HG03095 (cell line): ENCODE measurements at regions not wholly inside any gene's neighbourhood (a gene's known extent, or its start where the extent isn't known, plus 50 kb on each side); places are given as distances from the start of the nearest gene placed in this dataset.
A peak's percentile ranks its signal among the peaks of the same experiment; 100 is the strongest.

Experiments used
- ATAC-seq: cut with Tn5 transposase; IDR thresholded peaks from one replicate; pipeline ENCODE4 v1.9.1; 2021; ENCODE audit warnings: moderate library complexity; ENCODE audit not compliant: unreplicated experiment

GRCh38 chr11:116535994-116536393, 236.8 kb downstream of the BUD13 start:
- ATAC-seq, result no peak

GRCh38 chr11:116535120-116535519, 237.7 kb downstream of the BUD13 start:
- no peak for ATAC-seq

- no peak for ATAC-seq
Measured at GRCh38 chr11:116534270-116534975, 238.4 kb downstream of the BUD13 start.

DNA sequence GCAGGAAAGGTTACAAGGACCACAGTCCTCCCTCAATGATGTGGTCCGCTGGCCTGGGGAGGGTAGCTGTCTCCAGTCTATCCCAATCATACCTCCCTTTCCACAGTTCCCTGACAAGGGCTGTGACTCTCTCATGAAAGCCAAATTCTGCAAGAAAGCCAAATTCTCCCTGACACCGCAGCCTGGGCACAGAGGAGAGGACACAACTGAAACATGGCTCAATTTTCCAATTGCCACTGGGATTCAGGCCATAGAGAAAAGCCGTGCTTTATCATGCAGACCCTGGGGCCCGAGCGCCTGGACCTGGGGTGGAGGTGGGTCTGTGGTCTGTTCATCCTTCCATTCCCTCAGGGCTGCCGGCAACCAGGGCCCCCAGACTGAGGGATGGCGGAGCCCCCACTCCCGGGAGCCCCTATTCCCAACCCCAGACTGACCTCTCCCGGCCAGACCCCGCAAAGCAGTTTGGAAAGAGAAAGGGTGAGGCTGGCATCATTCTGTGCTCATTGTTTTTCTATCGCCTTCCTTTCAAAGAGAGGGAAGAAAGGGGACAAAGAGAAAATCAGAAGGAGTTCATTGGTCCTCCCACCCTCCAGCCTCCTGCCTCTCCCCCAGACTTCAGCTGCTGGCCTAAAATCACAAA, 239.5 kb downstream of the BUD13 start:
- no peak for ATAC-seq

GRCh38 chr11:116532066-116532465, 240.7 kb downstream of the BUD13 start:
- no peak for ATAC-seq

GRCh38 chr11:116530705-116531104, 242.1 kb downstream of the BUD13 start:
- ATAC-seq, result no peak

- ATAC-seq, result no peak
Measured at GRCh38 chr11:116529271-116529670, 243.5 kb downstream of the BUD13 start.

DNA sequence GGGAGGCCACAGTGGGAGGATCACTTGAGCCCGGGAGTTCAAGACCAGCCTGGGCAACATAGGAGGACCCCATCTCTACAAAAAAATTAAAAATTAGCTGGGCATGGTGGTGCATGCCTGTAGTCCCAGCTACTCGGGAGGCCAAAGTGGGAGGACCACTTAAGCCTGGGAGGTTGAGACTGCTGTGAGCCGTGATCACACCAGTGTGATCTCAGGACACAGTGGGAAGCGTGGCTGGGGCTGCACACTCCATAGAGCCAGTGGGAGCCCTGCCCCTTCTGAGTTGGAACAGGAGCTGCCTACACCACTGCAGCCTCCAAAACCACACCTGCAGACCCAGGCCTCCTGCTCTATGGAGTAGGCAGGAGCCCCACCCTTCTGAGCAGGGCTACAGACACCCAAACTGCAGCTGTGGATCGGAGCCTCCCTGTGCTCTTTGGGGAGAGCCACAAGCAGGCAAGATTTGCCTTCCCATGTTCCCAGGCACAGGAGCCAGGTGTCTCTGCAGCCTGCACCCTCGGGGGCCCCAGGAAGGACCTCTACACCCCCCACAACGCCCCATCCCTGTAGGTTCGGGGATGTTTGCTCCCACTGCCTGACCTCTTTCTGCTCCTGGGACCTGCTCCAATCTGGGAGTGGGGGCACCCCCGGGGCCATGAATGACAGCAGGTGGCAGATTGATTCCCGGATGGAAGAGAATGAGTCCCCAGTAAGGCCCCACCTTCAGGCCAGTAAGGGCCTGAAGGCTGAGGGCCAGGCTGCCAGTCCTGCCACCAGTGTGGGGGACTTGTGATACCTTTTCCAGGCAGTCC, 245.4 kb downstream of the BUD13 start:
- ATAC-seq, result no peak

GRCh38 chr11:116525961-116526495, 246.8 kb downstream of the BUD13 start:
- no peak for ATAC-seq

- ATAC-seq, result peak; percentile 88
Measured at GRCh38 chr11:116519499-116519898, 253.3 kb downstream of the BUD13 start.

- ATAC-seq, result no peak
Measured at GRCh38 chr11:116518141-116518540, 254.6 kb downstream of the BUD13 start.

- ATAC-seq, result no peak
Measured at GRCh38 chr11:116517584-116517983, 255.2 kb downstream of the BUD13 start.

DNA sequence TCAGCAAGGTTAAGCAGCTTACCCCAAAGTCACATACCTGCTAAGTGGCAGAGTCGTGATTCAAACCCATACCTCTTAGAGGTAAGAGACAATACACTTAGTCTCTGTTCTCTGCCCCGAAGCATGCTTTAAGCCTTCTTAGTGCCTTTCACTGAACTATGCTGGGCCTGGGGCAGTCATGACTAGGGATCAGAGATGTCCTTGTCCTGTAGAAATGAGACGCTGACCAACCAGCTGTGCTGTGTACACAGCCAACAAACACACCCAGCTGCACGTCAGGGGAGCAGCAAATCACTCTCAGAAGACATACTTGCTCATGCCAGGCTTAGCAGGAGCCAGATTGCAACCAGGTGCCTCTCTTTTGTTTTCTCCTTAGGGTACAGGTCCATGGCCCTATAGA, 255.7 kb downstream of the BUD13 start:
- ATAC-seq, result no peak

DNA sequence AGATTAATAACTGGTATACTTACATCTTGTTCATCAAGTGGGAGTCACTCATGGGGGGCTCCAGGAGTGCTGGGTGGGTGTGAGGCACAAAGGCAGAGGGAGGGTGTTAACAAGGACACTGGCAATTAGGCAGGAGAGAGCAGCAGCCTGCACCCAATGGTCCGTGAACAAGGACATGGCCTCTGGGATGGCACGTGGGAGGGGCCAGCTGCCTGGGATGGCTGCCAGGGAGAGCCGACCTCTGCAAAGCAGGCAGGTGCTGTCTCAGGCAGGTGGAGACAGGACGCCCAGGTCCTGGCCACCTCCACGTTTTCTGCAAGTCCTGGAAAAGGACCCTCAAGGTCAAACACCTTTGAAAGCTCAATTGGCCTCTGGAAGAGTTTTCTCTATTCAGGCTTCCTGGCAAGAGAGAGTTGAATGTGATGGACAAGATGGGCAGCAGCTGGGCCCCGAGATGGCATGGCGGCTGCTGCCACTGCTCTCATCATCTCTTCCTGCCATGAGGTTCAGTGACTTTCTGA, 257.1 kb downstream of the BUD13 start:
- no peak for ATAC-seq

DNA sequence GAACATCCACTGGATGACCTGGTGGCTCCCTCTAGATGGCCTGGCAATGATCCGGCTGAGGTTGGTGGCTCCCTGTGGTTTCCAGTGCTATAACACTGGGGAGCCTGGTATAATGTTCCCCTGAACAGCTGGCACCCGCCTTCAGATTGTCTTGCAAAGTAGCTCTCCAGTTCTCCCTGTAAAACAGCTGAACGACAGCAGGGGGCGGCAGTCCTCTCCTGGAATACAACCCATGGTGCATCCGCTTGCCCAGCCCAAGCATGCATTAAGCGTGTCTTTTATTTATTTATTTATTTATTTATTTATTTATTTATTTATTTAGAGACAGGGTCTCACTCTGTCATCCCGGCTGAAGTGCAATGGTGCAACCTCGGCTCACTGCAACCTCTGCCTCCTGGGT, 258.9 kb downstream of the BUD13 start:
- ATAC-seq, result no peak

GRCh38 chr11:116513278-116513823, 259.4 kb downstream of the BUD13 start:
- ATAC-seq, result no peak

GRCh38 chr11:116512841-116513240, 259.9 kb downstream of the BUD13 start:
- ATAC-seq, result no peak

DNA sequence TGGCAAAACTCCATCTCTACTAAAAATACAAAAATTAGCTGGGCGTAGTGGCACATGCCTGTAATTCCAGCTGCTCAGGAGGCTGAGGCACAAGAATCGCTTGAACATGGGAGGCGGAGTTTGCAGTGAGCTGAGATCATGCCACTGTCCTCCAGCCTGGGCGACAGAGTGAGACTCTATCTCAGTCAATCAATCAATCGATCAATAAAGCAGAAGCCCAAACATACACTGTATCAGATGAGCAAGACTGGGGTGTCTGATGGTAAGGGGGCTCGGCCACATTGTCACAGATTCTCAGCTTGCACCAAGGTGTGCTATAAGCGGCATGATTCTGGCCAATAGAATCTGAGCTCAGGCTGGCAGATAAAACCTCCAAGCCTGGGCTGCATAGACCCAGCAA, 261.1 kb downstream of the BUD13 start:
- no peak for ATAC-seq

GRCh38 chr11:116510886-116511650, 261.7 kb downstream of the BUD13 start:
- ATAC-seq, result no peak

DNA sequence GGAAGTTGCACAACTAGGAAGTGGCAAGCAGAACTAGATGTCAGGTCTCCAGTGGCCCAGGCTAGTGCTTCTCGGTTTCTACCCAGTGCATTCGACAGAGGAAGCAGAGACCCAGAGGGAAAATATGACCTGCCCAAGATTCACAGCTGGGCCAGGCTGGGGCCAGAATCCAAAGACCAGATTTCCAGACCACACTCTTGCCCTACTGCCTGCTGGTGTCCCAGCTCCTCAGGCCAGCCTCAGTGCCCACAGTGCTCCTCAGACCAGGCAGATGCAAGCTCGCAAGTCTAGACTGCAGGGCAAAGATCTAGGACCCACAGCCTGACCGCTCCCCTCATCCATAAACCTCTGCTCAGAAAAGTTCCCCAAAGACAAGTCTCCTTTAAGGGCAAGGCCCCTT, 262.6 kb downstream of the BUD13 start:
- ATAC-seq, result no peak
